WTC11 (cell line): ENCODE measurements at regions not wholly inside any gene's neighbourhood (a gene's known extent, or its start where the extent isn't known, plus 50 kb on each side); places are given as distances from the start of the nearest gene placed in this dataset.

Experiments used
- ATAC-seq: fragments of 200-7000 bp; cut with Tn5 transposase; 2 replicates; pipeline ENCODE4 v1.10.0; 2021; ENCODE audit warnings: mild to moderate bottlenecking, moderate library complexity
- CTCF ChIA-PET: fragments of 300-600 bp; sonication (Branson Sonifier 250); formaldehyde crosslinking; loops from one replicate; lab custom pipeline; 2021; ENCODE audit warnings: antibody characterized with exemption; lab: Charles Lee
- POLR2A ChIA-PET: fragments of 350-600 bp; sonication (Branson Sonifier 250); formaldehyde crosslinking; loops from one replicate; lab custom pipeline; 2021; ENCODE audit warnings: antibody characterized with exemption; lab: Charles Lee
- DNase-seq: peaks from one replicate; pipeline ENCODE4 v3.0.0; 2021; ENCODE audit warnings: low spot score
- H3K27ac Mint-ChIP-seq: 2 replicates; pipeline ENCODE4 v1.8.0; 2021; ENCODE audit warnings: mixed read lengths
- H3K27me3 Mint-ChIP-seq: 2 replicates; pipeline ENCODE4 v1.8.0; 2021; ENCODE audit warnings: low read depth, mild to moderate bottlenecking, moderate library complexity, mixed read lengths
- H3K36me3 Mint-ChIP-seq: 2 replicates; pipeline ENCODE4 v1.8.0; 2021; ENCODE audit warnings: mixed read lengths
- H3K4me1 Mint-ChIP-seq: 2 replicates; pipeline ENCODE4 v1.8.0; 2022; ENCODE audit warnings: mixed read lengths
- H3K4me3 Mint-ChIP-seq: 2 replicates; pipeline ENCODE4 v1.8.0; 2021; ENCODE audit warnings: mild to moderate bottlenecking, moderate library complexity, mixed read lengths
- H3K9me3 Mint-ChIP-seq: 2 replicates; pipeline ENCODE4 v1.8.0; 2021; ENCODE audit warnings: mixed read lengths
- ATF2 ChIP-seq: sonication (generic); formaldehyde crosslinking; IDR thresholded peaks from 2 replicates; pipeline ENCODE4 v1.8.1; 2022; ENCODE audit warnings: low read depth, missing genetic modification reagents, borderline replicate concordance
- CBFB ChIP-seq: sonication (generic); formaldehyde crosslinking; IDR thresholded peaks from 2 replicates; pipeline ENCODE4 v1.8.1; 2022; ENCODE audit warnings: mild to moderate bottlenecking, low read depth, missing genetic modification reagents
- CREB1 ChIP-seq: sonication (generic); formaldehyde crosslinking; IDR thresholded peaks from 2 replicates; pipeline ENCODE4 v1.8.0; 2023; ENCODE audit warnings: mild to moderate bottlenecking, missing genetic modification reagents
- CREM ChIP-seq: sonication (generic); formaldehyde crosslinking; IDR thresholded peaks from 2 replicates; pipeline ENCODE4 v1.8.1; 2022; ENCODE audit warnings: mild to moderate bottlenecking, missing genetic modification reagents, moderate library complexity
- ESRRA ChIP-seq: sonication (generic); formaldehyde crosslinking; IDR thresholded peaks from 2 replicates; pipeline ENCODE4 v1.8.1; 2022; ENCODE audit warnings: mild to moderate bottlenecking, missing genetic modification reagents, borderline replicate concordance
- MYBL2 ChIP-seq: sonication (generic); formaldehyde crosslinking; IDR thresholded peaks from 2 replicates; pipeline ENCODE4 v1.8.1; 2023; ENCODE audit warnings: mild to moderate bottlenecking, moderate library complexity, missing genetic modification reagents
- NR1H2 ChIP-seq: sonication (generic); formaldehyde crosslinking; IDR thresholded peaks from 2 replicates; pipeline ENCODE4 v1.9.0; 2021; ENCODE audit warnings: mild to moderate bottlenecking, moderate library complexity, missing genetic modification reagents
- NR3C1 ChIP-seq: sonication (generic); formaldehyde crosslinking; conservative IDR thresholded peaks from 2 replicates; pipeline ENCODE4 v1.8.1; 2023; ENCODE audit warnings: low read depth, mild to moderate bottlenecking, missing genetic modification reagents
- PRRX2 ChIP-seq: fragments of 250-450 bp; sonication (Bioruptor Pico); IDR thresholded peaks from 2 replicates; pipeline ENCODE4 v1.8.0; 2021; ENCODE audit warnings: mild to moderate bottlenecking
- SP1 ChIP-seq: sonication (generic); formaldehyde crosslinking; conservative IDR thresholded peaks from 2 replicates; pipeline ENCODE4 v1.8.1; 2022; ENCODE audit warnings: missing genetic modification reagents
- STAT6 ChIP-seq: sonication (generic); formaldehyde crosslinking; conservative IDR thresholded peaks from 2 replicates; pipeline ENCODE4 v1.8.1; 2023; ENCODE audit warnings: mild to moderate bottlenecking, low read depth, missing genetic modification reagents, moderate library complexity
- ZBTB21 ChIP-seq: sonication (generic); formaldehyde crosslinking; IDR thresholded peaks from 2 replicates; pipeline ENCODE4 v1.8.1; 2023; ENCODE audit warnings: mild to moderate bottlenecking, missing genetic modification reagents, borderline replicate concordance
- ZMAT4 ChIP-seq: fragments of 250-450 bp; sonication (Bioruptor Pico); IDR thresholded peaks from 2 replicates; pipeline ENCODE4 v1.9.0; 2021; ENCODE audit warnings: mild to moderate bottlenecking
- ZNF138 ChIP-seq: sonication (generic); formaldehyde crosslinking; conservative IDR thresholded peaks from 2 replicates; pipeline ENCODE4 v1.8.1; 2022; ENCODE audit warnings: mild to moderate bottlenecking, moderate library complexity, missing genetic modification reagents
- ZNF219 ChIP-seq: sonication (generic); formaldehyde crosslinking; IDR thresholded peaks from 2 replicates; pipeline ENCODE4 v1.8.0; 2023; ENCODE audit warnings: missing genetic modification reagents, mild to moderate bottlenecking, borderline replicate concordance
- ZNF281 ChIP-seq: sonication (generic); formaldehyde crosslinking; IDR thresholded peaks from 2 replicates; pipeline ENCODE4 v1.8.0; 2023; ENCODE audit warnings: mild to moderate bottlenecking, missing genetic modification reagents
- ZNF396 ChIP-seq: fragments of 250-450 bp; sonication (Bioruptor Pico); IDR thresholded peaks from 2 replicates; pipeline ENCODE4 v1.8.0; 2021; ENCODE audit warnings: mild to moderate bottlenecking, moderate library complexity, borderline replicate concordance
- TF ChIP-seq, protein P1 (sequence below): sonication (generic); formaldehyde crosslinking; IDR thresholded peaks from 2 replicates; pipeline ENCODE4 v1.8.0; 2023; ENCODE audit warnings: missing genetic modification reagents, mild to moderate bottlenecking, borderline replicate concordance
- TF ChIP-seq, protein P2 (sequence below): sonication (generic); formaldehyde crosslinking; IDR thresholded peaks from 2 replicates; pipeline ENCODE4 v1.8.0; 2023; ENCODE audit warnings: missing genetic modification reagents
- TF ChIP-seq, protein P3 (sequence below): sonication (generic); formaldehyde crosslinking; IDR thresholded peaks from 2 replicates; pipeline ENCODE4 v1.8.1; 2023; ENCODE audit warnings: mild to moderate bottlenecking, missing genetic modification reagents
- TF ChIP-seq, protein P4 (sequence below): sonication (generic); formaldehyde crosslinking; IDR thresholded peaks from 2 replicates; pipeline ENCODE4 v1.8.0; 2022; ENCODE audit warnings: mild to moderate bottlenecking, missing genetic modification reagents

DNA sequence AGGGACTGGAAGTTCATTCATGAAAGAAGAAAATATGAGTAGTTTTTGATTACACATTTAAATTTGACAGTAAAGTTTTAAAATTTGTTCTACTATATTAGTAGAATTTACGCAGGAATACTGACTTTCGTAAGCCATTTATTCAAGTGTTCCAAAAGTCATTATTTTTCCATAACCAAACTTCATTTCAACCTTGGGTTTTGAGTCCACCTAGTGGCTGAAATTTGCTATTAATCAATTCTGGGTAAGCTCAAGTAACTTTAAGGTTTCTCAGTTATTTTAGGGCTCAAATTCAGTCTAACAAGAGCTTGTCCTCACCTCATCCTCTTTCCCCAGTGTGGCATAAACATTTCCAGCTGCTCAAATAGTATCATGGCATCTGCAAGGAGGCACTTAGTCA lies 175.4 kb downstream of the SH3BGRL start:
- ChIA-PET CTCF (interaction anchor here (0.6 to 1.9 kb wide), 8 partner anchors 18 to 500 kb away, joined by 3 to 9 read pairs (median 3); no protein-coding TSS in a partner anchor), POLR2A (no interaction called here)
- TF ChIP-seq NR1H2: no peak
- no peak for TF ChIP-seq ATF2 (CRISPR knock-in tag)
- TF ChIP-seq, protein P1, sequence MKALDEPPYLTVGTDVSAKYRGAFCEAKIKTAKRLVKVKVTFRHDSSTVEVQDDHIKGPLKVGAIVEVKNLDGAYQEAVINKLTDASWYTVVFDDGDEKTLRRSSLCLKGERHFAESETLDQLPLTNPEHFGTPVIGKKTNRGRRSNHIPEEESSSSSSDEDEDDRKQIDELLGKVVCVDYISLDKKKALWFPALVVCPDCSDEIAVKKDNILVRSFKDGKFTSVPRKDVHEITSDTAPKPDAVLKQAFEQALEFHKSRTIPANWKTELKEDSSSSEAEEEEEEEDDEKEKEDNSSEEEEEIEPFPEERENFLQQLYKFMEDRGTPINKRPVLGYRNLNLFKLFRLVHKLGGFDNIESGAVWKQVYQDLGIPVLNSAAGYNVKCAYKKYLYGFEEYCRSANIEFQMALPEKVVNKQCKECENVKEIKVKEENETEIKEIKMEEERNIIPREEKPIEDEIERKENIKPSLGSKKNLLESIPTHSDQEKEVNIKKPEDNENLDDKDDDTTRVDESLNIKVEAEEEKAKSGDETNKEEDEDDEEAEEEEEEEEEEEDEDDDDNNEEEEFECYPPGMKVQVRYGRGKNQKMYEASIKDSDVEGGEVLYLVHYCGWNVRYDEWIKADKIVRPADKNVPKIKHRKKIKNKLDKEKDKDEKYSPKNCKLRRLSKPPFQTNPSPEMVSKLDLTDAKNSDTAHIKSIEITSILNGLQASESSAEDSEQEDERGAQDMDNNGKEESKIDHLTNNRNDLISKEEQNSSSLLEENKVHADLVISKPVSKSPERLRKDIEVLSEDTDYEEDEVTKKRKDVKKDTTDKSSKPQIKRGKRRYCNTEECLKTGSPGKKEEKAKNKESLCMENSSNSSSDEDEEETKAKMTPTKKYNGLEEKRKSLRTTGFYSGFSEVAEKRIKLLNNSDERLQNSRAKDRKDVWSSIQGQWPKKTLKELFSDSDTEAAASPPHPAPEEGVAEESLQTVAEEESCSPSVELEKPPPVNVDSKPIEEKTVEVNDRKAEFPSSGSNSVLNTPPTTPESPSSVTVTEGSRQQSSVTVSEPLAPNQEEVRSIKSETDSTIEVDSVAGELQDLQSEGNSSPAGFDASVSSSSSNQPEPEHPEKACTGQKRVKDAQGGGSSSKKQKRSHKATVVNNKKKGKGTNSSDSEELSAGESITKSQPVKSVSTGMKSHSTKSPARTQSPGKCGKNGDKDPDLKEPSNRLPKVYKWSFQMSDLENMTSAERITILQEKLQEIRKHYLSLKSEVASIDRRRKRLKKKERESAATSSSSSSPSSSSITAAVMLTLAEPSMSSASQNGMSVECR (CRISPR knock-in tag): no peak
- no peak for TF ChIP-seq CREM (CRISPR knock-in tag)
- TF ChIP-seq ZNF281 (CRISPR knock-in tag): no peak
- TF ChIP-seq NR3C1 (CRISPR knock-in tag): no peak
- Mint-ChIP-seq H3K9me3 (no peaks in the 10 kb centered on the region), H3K27me3 (no peaks in the 10 kb centered on the region), H3K27ac (no peak overlapping the region), H3K4me3 (no peak overlapping the region), H3K4me1 (no peaks in the 10 kb centered on the region), H3K36me3 (no peaks in the 10 kb centered on the region)
- DNase-seq (no peak), ATAC-seq (no peak)

- Mint-ChIP-seq H3K4me3 (no peak overlapping the region), H3K4me1 (no peaks in the 10 kb centered on the region), H3K36me3 (no peaks in the 10 kb centered on the region), H3K27me3 (no peaks in the 10 kb centered on the region), H3K9me3 (no peaks in the 10 kb centered on the region), H3K27ac (no peak overlapping the region)
- ChIA-PET POLR2A (no interaction called here), CTCF (no interaction called here)
- DNase-seq: no peak
- no peak for ATAC-seq
- TF ChIP-seq STAT6 (CRISPR knock-in tag): no peak
- TF ChIP-seq ESRRA (CRISPR knock-in tag): no peak
- TF ChIP-seq CREB1 (CRISPR knock-in tag): no peak
- TF ChIP-seq, protein P2, sequence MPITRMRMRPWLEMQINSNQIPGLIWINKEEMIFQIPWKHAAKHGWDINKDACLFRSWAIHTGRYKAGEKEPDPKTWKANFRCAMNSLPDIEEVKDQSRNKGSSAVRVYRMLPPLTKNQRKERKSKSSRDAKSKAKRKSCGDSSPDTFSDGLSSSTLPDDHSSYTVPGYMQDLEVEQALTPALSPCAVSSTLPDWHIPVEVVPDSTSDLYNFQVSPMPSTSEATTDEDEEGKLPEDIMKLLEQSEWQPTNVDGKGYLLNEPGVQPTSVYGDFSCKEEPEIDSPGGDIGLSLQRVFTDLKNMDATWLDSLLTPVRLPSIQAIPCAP (CRISPR knock-in tag): no peak
- no peak for TF ChIP-seq ZNF138 (CRISPR knock-in tag)
- no peak for TF ChIP-seq ZBTB21 (CRISPR knock-in tag)
- TF ChIP-seq, protein P3, sequence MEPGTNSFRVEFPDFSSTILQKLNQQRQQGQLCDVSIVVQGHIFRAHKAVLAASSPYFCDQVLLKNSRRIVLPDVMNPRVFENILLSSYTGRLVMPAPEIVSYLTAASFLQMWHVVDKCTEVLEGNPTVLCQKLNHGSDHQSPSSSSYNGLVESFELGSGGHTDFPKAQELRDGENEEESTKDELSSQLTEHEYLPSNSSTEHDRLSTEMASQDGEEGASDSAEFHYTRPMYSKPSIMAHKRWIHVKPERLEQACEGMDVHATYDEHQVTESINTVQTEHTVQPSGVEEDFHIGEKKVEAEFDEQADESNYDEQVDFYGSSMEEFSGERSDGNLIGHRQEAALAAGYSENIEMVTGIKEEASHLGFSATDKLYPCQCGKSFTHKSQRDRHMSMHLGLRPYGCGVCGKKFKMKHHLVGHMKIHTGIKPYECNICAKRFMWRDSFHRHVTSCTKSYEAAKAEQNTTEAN (CRISPR knock-in tag): no peak
- TF ChIP-seq MYBL2 (CRISPR knock-in tag): no peak
- TF ChIP-seq ZNF396: no peak
- no peak for TF ChIP-seq ZNF219 (CRISPR knock-in tag)
- no peak for TF ChIP-seq CBFB (CRISPR knock-in tag)
- TF ChIP-seq NR1H2: no peak
- TF ChIP-seq PRRX2: no peak
- no peak for TF ChIP-seq ZMAT4 (CRISPR knock-in tag)
- TF ChIP-seq, protein P4, sequence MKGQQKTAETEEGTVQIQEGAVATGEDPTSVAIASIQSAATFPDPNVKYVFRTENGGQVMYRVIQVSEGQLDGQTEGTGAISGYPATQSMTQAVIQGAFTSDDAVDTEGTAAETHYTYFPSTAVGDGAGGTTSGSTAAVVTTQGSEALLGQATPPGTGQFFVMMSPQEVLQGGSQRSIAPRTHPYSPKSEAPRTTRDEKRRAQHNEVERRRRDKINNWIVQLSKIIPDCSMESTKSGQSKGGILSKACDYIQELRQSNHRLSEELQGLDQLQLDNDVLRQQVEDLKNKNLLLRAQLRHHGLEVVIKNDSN (CRISPR knock-in tag): no peak
- no peak for TF ChIP-seq SP1 (CRISPR knock-in tag)
Measured at GRCh38 chrX:81378560-81378959, 176.7 kb downstream of the SH3BGRL start.
